ENCODE measurements at regions not wholly inside any gene's neighbourhood (a gene's known extent, or its start where the extent isn't known, plus 50 kb on each side); places are given as distances from the start of the nearest gene placed in this dataset.

- TF ChIP-seq PATZ1 (CRISPR knock-in tag; IDR thresholded peaks at IDR 0.05; ENCODE audit: borderline replicate concordance) (no peak), ZFP3 (CRISPR knock-in tag; IDR thresholded peaks at IDR 0.05) (no peak), TSHZ2 (CRISPR knock-in tag; IDR thresholded peaks at IDR 0.05) (no peak)
- TF ChIP-seq, protein P1, sequence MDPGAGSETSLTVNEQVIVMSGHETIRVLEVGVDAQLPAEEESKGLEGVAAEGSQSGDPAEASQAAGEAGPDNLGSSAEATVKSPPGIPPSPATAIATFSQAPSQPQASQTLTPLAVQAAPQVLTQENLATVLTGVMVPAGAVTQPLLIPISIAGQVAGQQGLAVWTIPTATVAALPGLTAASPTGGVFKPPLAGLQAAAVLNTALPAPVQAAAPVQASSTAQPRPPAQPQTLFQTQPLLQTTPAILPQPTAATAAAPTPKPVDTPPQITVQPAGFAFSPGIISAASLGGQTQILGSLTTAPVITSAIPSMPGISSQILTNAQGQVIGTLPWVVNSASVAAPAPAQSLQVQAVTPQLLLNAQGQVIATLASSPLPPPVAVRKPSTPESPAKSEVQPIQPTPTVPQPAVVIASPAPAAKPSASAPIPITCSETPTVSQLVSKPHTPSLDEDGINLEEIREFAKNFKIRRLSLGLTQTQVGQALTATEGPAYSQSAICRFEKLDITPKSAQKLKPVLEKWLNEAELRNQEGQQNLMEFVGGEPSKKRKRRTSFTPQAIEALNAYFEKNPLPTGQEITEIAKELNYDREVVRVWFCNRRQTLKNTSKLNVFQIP (CRISPR knock-in tag; IDR thresholded peaks at IDR 0.05; ENCODE audit: borderline replicate concordance, low read depth), result no peak
Measured at GRCh38 chr4:58514299-58514698, 1404.1 kb upstream of the IGFBP7 start.

Data from SK-N-SH treated with all-trans-retinoic acid at 6 μM for 48 hours (cell line).